ENCODE measurements at regions not wholly inside any gene's neighbourhood (a gene's known extent, or its start where the extent isn't known, plus 50 kb on each side); places are given as distances from the start of the nearest gene placed in this dataset.

DNA sequence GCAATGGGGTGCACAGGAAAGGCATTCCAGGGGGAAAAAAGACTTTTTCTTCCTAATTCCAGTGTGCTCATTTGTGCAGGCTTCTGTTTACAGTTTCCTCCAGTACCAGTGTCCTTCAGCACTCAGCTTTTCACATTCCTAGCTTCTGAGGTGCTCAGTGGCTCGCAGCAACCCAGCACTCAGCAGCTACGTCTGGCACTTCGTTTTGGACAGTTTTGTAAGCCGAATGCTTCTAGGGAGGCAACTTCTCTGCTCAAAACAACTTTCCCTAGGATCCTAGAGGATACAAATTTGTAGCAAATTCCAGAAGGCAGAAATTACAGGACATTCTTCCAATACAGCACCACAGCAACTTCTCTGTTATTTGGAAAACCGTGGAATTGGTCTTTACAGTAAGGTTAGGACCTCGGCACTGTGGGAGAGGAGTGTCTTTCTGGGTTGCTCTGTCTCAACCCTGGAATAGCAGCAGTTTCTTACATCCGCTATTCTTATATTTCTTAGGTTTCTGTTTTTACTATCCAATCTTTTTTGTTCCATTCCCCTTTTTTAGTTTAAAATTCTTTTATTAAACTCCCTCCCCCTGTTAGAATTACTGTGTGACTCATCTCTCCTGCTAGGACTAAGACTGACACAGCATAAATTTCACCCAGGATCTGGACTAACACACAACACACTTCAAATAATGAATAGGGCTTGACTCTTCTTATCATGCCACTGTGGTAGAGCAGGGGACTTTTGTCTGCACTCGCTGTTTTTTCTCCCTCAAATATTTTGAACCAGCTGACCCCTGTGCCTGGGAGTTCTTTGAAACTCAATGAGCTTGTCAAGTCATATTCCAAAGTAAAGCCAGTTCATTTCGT lies 1314.7 kb downstream of the FSTL5 start:
- TF ChIP-seq, protein P1, sequence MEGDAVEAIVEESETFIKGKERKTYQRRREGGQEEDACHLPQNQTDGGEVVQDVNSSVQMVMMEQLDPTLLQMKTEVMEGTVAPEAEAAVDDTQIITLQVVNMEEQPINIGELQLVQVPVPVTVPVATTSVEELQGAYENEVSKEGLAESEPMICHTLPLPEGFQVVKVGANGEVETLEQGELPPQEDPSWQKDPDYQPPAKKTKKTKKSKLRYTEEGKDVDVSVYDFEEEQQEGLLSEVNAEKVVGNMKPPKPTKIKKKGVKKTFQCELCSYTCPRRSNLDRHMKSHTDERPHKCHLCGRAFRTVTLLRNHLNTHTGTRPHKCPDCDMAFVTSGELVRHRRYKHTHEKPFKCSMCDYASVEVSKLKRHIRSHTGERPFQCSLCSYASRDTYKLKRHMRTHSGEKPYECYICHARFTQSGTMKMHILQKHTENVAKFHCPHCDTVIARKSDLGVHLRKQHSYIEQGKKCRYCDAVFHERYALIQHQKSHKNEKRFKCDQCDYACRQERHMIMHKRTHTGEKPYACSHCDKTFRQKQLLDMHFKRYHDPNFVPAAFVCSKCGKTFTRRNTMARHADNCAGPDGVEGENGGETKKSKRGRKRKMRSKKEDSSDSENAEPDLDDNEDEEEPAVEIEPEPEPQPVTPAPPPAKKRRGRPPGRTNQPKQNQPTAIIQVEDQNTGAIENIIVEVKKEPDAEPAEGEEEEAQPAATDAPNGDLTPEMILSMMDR (IDR thresholded peaks at IDR 0.05), result no peak
- TF ChIP-seq EP300 (IDR thresholded peaks at IDR 0.05), result no peak

Measured in ovary (tissue), 3 donors.